ENCODE measurements at regions not wholly inside any gene's neighbourhood (a gene's known extent, or its start where the extent isn't known, plus 50 kb on each side); places are given as distances from the start of the nearest gene placed in this dataset.

DNA sequence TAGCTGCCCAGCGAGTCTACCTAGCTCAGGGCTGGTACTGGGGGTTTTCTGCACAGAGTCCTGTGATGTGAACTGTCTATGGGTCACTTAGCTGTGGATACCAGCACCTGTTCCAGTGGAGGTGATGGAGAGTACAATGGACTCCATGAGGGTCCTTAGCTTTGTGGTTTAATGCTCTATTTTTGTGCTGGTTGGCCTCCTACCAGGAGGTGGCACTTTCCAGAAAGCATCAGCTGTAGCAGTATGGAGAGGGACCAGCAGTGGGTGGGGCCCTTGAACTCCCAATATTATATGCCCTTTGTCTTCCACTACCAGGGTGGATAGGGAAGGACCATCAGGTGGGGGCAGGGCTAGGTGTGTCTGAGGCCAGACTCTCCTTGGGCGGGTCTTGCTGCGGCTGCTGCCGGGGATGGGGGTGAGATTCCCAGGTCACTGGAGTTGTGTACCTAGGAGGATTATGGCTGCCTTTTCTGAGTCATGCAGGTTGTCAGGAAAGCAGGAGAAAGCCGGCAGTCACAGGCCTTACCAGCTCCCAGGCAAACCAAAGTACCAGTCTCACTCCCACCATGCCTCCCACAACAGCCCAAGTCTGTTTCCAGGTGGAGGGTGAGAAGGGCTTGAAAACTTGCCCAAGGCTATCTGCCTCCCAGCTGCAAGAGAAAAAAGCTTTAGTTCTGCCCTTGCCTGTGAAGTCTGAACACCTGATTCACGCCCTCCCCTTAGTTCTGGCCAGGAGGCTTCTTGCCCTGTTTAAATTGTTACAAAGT lies 163.0 kb upstream of the NUDT4 start:
- TF ChIP-seq, protein P1, sequence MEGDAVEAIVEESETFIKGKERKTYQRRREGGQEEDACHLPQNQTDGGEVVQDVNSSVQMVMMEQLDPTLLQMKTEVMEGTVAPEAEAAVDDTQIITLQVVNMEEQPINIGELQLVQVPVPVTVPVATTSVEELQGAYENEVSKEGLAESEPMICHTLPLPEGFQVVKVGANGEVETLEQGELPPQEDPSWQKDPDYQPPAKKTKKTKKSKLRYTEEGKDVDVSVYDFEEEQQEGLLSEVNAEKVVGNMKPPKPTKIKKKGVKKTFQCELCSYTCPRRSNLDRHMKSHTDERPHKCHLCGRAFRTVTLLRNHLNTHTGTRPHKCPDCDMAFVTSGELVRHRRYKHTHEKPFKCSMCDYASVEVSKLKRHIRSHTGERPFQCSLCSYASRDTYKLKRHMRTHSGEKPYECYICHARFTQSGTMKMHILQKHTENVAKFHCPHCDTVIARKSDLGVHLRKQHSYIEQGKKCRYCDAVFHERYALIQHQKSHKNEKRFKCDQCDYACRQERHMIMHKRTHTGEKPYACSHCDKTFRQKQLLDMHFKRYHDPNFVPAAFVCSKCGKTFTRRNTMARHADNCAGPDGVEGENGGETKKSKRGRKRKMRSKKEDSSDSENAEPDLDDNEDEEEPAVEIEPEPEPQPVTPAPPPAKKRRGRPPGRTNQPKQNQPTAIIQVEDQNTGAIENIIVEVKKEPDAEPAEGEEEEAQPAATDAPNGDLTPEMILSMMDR (IDR thresholded peaks at IDR 0.05), result no peak
- H3K27ac ChIP-seq, result no peak overlapping the region

DNA sequence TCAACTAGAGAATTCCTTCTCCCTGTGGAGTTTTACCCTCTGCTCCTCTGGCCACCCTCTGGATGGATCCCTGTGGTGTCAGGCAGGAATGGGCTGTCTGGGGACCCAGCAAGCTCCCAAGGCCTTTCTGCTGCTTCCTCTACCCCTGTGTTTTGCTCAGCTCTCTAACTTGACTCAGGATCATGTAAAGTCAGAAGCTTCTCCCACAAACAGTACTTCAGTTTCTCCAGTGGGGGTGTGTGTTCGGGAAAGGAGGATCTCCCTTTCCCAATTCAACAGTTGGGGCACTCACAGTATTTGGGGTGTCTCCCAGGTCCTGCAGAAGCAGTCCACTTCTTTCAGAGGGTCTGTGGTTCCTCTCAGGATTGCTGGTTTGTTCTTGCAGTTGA lies 162.4 kb upstream of the NUDT4 start:
- Histone ChIP-seq H3K9me3 (ENCODE audit: control insufficient read depth, low read length) (no peaks in the 10 kb centered on the region), H3K4me1 (no peaks in the 10 kb centered on the region), H3K36me3 (ENCODE audit: control insufficient read depth, insufficient read depth, low read length) (no peaks in the 10 kb centered on the region), H2AFZ (no peak overlapping the region), H3K27me3 (ENCODE audit: control insufficient read depth, insufficient read depth, low read length) (no peaks in the 10 kb centered on the region), H3K4me3 (ENCODE audit: low read depth, low read length) (no peak overlapping the region), H3K9ac (no peak overlapping the region), H3K79me2 (no peaks in the 10 kb centered on the region), H3K27ac (no peak overlapping the region), H3K4me2 (ENCODE audit: low read length) (no peak overlapping the region)
- TF ChIP-seq, protein P1 (IDR thresholded peaks at IDR 0.05), result no peak

More for the DNA sequence above, 163.0 kb upstream of the NUDT4 start:
- H3K79me2 ChIP-seq, result no peaks in the 10 kb centered on the region
- no peak overlapping the region for H3K4me2 ChIP-seq (ENCODE audit: low read length)
- H3K4me3 ChIP-seq (ENCODE audit: low read depth, low read length), result no peak overlapping the region
- H3K27me3 ChIP-seq (ENCODE audit: control insufficient read depth, insufficient read depth, low read length), result no peaks in the 10 kb centered on the region
- no peak overlapping the region for H2AFZ ChIP-seq
- no peaks in the 10 kb centered on the region for H3K4me1 ChIP-seq
- H3K9ac ChIP-seq, result no peak overlapping the region
- H3K9me3 ChIP-seq (ENCODE audit: control insufficient read depth, low read length), result no peaks in the 10 kb centered on the region
- no peaks in the 10 kb centered on the region for H3K36me3 ChIP-seq (ENCODE audit: control insufficient read depth, insufficient read depth, low read length)

DNA sequence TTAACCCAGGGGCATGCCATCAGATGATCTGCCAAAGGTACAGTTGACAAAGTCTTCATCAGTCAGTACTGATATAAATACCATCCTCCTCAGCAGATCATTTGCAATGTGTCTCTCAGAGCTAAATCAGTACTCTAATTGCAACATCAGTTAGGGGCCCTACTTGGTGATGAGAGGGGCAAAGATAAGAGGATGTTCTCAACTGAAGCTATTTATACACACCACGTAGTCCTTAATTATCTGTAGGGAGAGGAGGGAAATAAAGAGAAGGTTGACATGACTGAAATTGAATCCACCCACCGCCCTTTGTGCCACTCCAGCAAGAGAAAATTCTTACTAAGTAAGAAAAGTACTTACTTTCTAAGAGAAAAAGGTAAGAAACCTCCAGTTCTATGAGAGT lies 157.8 kb upstream of the NUDT4 start:
- Histone ChIP-seq H2AFZ (no peak overlapping the region), H3K36me3 (ENCODE audit: control insufficient read depth, insufficient read depth, low read length) (no peaks in the 10 kb centered on the region), H3K4me1 (no peaks in the 10 kb centered on the region), H3K79me2 (no peaks in the 10 kb centered on the region), H3K9ac (no peak overlapping the region), H3K4me3 (ENCODE audit: low read depth, low read length) (no peak overlapping the region), H3K27ac (no peak overlapping the region), H3K4me2 (ENCODE audit: low read length) (no peak overlapping the region), H3K27me3 (ENCODE audit: control insufficient read depth, insufficient read depth, low read length) (no peaks in the 10 kb centered on the region), H3K9me3 (ENCODE audit: control insufficient read depth, low read length) (no peaks in the 10 kb centered on the region)
- TF ChIP-seq, protein P1 (IDR thresholded peaks at IDR 0.05), result no peak

DNA sequence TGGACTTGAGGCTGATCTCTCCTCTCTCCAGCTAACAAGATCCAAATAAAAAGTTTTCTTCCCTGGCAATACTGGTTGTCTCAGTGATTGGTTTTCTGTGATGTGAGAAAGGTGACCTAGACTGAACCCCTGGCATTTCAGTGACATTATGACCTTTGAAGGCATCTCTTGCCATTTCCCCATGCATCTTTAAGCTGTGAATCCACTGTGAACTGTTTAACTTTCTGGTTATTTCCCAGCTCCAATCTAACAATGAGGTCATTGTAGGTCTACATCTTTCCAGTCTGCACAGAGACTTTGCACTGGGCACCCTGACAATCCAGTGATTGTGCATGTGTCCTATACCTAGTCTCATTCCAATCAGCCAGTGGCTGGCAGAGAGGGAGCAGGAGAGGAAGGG lies 155.9 kb upstream of the NUDT4 start:
- Histone ChIP-seq H3K79me2 (no peaks in the 10 kb centered on the region), H2AFZ (no peak overlapping the region)
- TF ChIP-seq, protein P1 (IDR thresholded peaks at IDR 0.05), result no peak

More for the DNA sequence above, 155.9 kb upstream of the NUDT4 start:
- Histone ChIP-seq H3K9me3 (ENCODE audit: control insufficient read depth, low read length) (no peaks in the 10 kb centered on the region), H3K27ac (no peak overlapping the region), H3K27me3 (ENCODE audit: control insufficient read depth, insufficient read depth, low read length) (no peaks in the 10 kb centered on the region), H3K36me3 (ENCODE audit: control insufficient read depth, insufficient read depth, low read length) (no peaks in the 10 kb centered on the region), H3K4me3 (ENCODE audit: low read depth, low read length) (no peak overlapping the region), H3K4me1 (no peaks in the 10 kb centered on the region), H3K4me2 (ENCODE audit: low read length) (no peak overlapping the region), H3K9ac (no peak overlapping the region)
